ENCODE measurements at regions not wholly inside any gene's neighbourhood (a gene's known extent, or its start where the extent isn't known, plus 50 kb on each side); places are given as distances from the start of the nearest gene placed in this dataset.

DNA sequence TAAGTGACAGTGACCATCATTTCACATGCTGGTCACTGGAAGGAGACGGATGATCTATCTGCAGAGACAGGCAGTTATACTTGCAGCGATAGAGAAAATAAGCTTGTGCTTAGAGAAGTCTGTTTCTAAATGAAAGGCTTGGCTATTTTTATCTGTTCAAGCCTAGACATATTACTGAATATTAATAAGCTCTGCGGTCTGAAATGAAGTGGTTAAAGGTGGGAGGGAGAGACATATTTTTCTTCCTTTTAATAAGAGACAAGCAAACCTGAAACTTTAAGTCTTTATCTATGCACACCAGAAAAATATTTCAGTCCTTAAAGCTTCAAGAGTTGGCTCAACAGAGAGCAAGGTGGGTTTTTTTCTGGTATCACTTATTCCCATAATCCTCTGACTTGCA, 99.0 kb downstream of the CD200R1L start:
- H3K4me1 ChIP-seq = no peaks in the 10 kb centered on the region
- no peaks in the 10 kb centered on the region for H3K36me3 ChIP-seq
- no peak overlapping the region for H3K4me3 ChIP-seq
- no peaks in the 10 kb centered on the region for H3K9me3 ChIP-seq
- H3K27me3 ChIP-seq = no peaks in the 10 kb centered on the region
- DNase-seq (ENCODE audit: low spot score in 2 of 2) = no peak
- no peak overlapping the region for H3K27ac ChIP-seq
- TF ChIP-seq, protein P1, sequence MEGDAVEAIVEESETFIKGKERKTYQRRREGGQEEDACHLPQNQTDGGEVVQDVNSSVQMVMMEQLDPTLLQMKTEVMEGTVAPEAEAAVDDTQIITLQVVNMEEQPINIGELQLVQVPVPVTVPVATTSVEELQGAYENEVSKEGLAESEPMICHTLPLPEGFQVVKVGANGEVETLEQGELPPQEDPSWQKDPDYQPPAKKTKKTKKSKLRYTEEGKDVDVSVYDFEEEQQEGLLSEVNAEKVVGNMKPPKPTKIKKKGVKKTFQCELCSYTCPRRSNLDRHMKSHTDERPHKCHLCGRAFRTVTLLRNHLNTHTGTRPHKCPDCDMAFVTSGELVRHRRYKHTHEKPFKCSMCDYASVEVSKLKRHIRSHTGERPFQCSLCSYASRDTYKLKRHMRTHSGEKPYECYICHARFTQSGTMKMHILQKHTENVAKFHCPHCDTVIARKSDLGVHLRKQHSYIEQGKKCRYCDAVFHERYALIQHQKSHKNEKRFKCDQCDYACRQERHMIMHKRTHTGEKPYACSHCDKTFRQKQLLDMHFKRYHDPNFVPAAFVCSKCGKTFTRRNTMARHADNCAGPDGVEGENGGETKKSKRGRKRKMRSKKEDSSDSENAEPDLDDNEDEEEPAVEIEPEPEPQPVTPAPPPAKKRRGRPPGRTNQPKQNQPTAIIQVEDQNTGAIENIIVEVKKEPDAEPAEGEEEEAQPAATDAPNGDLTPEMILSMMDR (IDR thresholded peaks at IDR 0.05) = no peak
- TF ChIP-seq EP300 (IDR thresholded peaks at IDR 0.05) = no peak
- no peak for TF ChIP-seq POLR2A (IDR thresholded peaks at IDR 0.05)
- WGBS, 2 donors = 85 to 93% methylated on average over 3 of the region's 3 CpGs

GRCh38 chr3:112746675-112747280, 99.9 kb downstream of the CD200R1L start:
- no peaks in the 10 kb centered on the region for H3K27me3 ChIP-seq
- no peaks in the 10 kb centered on the region for H3K36me3 ChIP-seq
- WGBS, 2 donors = 71 to 73% methylated on average over 6 of the region's 6 CpGs
- no peak overlapping the region for H3K27ac ChIP-seq
- no peaks in the 10 kb centered on the region for H3K9me3 ChIP-seq
- DNase-seq (ENCODE audit: low spot score in 2 of 2) = no peak
- no peaks in the 10 kb centered on the region for H3K4me1 ChIP-seq
- no peak overlapping the region for H3K4me3 ChIP-seq
- no peak for TF ChIP-seq POLR2A (IDR thresholded peaks at IDR 0.05)
- no peak for TF ChIP-seq EP300 (IDR thresholded peaks at IDR 0.05)
- TF ChIP-seq, protein P1 (IDR thresholded peaks at IDR 0.05) = no peak

DNA sequence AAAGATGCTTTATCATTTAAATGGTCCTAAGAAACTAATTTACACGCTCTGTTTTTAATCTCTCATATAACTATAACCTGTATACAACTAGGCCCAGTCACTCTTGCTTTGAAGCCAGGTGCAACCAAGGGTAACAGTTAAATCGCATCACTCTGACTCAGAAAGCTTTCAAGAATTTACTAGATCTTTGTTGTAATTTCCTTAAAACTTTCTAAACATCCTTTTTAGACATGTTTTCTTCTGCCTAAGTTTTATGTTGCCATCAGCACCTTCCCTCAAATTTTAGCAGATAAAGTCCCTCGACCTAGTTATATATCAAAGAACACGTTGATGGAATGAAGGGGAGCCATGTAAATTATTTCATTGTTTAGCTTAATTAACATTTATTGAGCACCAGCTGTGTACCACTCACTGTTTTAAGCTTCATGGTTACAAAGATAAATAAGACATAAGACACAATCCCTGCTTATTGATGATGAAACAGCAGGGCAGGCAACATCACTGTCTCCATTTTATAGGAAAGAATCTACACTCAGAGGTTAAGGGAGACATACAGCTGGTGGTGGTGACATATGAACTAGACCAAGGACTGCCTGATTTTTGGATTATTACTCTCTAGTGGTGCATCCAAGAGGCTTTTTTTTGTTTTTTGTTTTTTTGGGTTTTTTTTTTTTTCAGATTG, 101.0 kb downstream of the CD200R1L start:
- H3K36me3 ChIP-seq = no peaks in the 10 kb centered on the region
- H3K9me3 ChIP-seq = no peaks in the 10 kb centered on the region
- DNase-seq (ENCODE audit: low spot score in 2 of 2) = no peak
- TF ChIP-seq, protein P1 (IDR thresholded peaks at IDR 0.05) = no peak
- no peak for TF ChIP-seq EP300 (IDR thresholded peaks at IDR 0.05)
- no peak for TF ChIP-seq POLR2A (IDR thresholded peaks at IDR 0.05)
- no peak overlapping the region for H3K4me3 ChIP-seq
- H3K27ac ChIP-seq = no peak overlapping the region
- H3K27me3 ChIP-seq = no peaks in the 10 kb centered on the region
- 89 to 91% methylated on average over 4 of the region's 4 CpGs for WGBS, 2 donors
- no peaks in the 10 kb centered on the region for H3K4me1 ChIP-seq

DNA sequence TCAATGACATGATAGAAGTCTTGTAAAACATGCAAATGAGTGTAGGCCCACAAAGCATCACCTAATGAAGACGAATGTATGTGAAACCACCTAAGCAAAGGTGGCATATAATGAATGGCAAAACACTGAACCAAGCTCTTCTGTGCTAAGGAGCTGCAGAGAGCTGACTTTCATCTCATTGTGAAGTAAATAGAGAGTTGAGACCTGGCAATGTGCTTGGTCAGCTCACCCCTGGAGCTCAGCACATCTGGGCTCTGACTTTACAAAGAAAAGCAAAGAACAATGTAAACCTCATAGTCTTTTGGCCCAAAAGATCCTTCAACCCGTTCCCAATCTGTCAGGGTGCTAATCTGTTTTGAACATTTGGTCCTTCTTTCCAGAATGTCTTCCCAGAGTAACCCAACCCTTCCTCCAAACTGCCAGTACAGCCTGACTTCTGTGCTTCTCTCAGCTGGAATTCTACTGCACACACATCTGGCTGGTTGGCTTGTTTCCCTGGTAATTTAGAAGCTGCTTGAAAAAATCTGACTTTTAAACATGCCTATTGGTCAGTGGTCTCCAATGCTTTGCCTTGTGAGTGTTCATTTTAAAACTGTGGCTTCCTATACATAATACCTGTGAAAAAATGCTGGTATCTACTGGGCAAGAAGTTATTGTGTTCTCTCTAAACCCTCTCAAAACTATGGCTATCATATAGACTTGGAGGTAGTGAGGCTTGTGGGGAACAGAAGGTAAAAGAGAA, 101.7 kb downstream of the CD200R1L start:
- WGBS, 2 donors = 38 to 61% methylated on average over 2 of the region's 2 CpGs
- Histone ChIP-seq H3K36me3 (no peaks in the 10 kb centered on the region), H3K27me3 (no peaks in the 10 kb centered on the region), H3K4me1 (no peaks in the 10 kb centered on the region), H3K9me3 (no peaks in the 10 kb centered on the region), H3K27ac (no peak overlapping the region), H3K4me3 (no peak overlapping the region)
- no peak for TF ChIP-seq EP300 (IDR thresholded peaks at IDR 0.05)
- no peak for DNase-seq (ENCODE audit: low spot score in 2 of 2)

- Histone ChIP-seq H3K36me3 (no peaks in the 10 kb centered on the region), H3K27ac (no peak overlapping the region), H3K4me3 (no peak overlapping the region), H3K9me3 (no peaks in the 10 kb centered on the region), H3K4me1 (no peaks in the 10 kb centered on the region), H3K27me3 (no peaks in the 10 kb centered on the region)
- WGBS, 2 donors = 60 to 67% methylated on average over 1 of the region's 1 CpG
- no peak for DNase-seq (ENCODE audit: low spot score in 2 of 2)
- TF ChIP-seq POLR2A (IDR thresholded peaks at IDR 0.05) = no peak
- TF ChIP-seq EP300 (IDR thresholded peaks at IDR 0.05) = no peak
- TF ChIP-seq, protein P1 (IDR thresholded peaks at IDR 0.05) = no peak
Measured at GRCh38 chr3:112744106-112744505, 102.6 kb downstream of the CD200R1L start.
